Lower leg skin (tissue), 4 donors: ENCODE measurements at regions not wholly inside any gene's neighbourhood (a gene's known extent, or its start where the extent isn't known, plus 50 kb on each side); places are given as distances from the start of the nearest gene placed in this dataset.

Experiments used
- DNase-seq, 2 donors: peaks; one replicate each; pipeline ENCODE4 v3.0.0-alpha.2; 2019; ENCODE audit warnings: low spot score in 2 of 2
- H3K4me3 ChIP-seq: fragments of 200-600 bp; sonication (generic); 2 replicates; pipeline ENCODE4 v1.5.1; 2017; ENCODE audit warnings: mild to moderate bottlenecking, low read depth; ENCODE audit not compliant: poor library complexity, severe bottlenecking
- CTCF ChIP-seq, 3 donors: fragments of 450-650 bp; IDR thresholded peaks; one replicate each; pipeline ENCODE4 v1.5.1; 2016; ENCODE audit warnings: antibody characterized with exemption in 3 of 3, mild to moderate bottlenecking in 3 of 3, moderate library complexity in 2 of 3
- POLR2A ChIP-seq, 2 donors: fragments of 450-650 bp; IDR thresholded peaks; one replicate each; pipeline ENCODE4 v1.6.1; 2016 to 2017; ENCODE audit warnings: antibody characterized with exemption in 2 of 2, mild to moderate bottlenecking in 1 of 2, moderate library complexity in 1 of 2
- WGBS, 2 donors: methylation state at CpG; one replicate each; pipeline ENCODE4 v1.1.5; 2018; 5-methylcytosine and 5-hydroxymethylcytosine counted together
- intact Hi-C: fragments of 100-400 bp; cut with DNase I; formaldehyde crosslinking; loops from one replicate; pipeline ENCODE4 v1.15.0; 2023; ENCODE audit warnings: low total_unique reads

- WGBS, 2 donors: 70 to 82% methylated on average over 1 of the region's 1 CpG
- TF ChIP-seq CTCF (IDR thresholded peaks at IDR 0.05): no peak
- TF ChIP-seq POLR2A (IDR thresholded peaks at IDR 0.05): no peak
- intact Hi-C loops: no loop called here
- H3K4me3 ChIP-seq: no peak overlapping the region
- no peak for DNase-seq
Observed at GRCh38 chr4:170716868-170717267, 627.1 kb upstream of the AADAT start.

DNA sequence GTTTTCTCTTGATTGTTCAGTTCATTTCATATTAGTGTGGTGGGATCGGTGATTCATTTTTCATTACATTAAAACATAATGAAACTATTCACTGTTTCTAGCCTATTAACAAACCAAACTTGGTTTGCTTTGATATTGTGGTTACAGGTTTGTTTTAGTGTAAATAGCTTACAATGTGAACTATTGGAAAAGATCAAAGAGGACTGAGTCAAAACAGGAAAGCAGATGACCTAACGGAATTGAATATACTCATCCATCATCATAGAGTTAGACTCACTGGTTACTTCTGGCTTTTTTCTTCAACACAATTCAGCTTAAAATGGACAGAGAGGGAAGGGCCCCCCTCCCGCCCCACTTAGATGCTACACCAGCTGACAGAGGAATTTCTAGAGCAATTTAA is 616.2 kb upstream of the AADAT start:
- WGBS, 2 donors: 79 to 90% methylated on average over 3 of the region's 3 CpGs
- DNase-seq: no peak
- H3K4me3 ChIP-seq: no peak overlapping the region
- intact Hi-C loops: no loop called here
- TF ChIP-seq CTCF (IDR thresholded peaks at IDR 0.05) (no peak), POLR2A (IDR thresholded peaks at IDR 0.05) (no peak)

- H3K4me3 ChIP-seq: no peak overlapping the region
- 94 to 96% methylated on average over 5 of the region's 5 CpGs for WGBS, 2 donors
- intact Hi-C loops: no loop called here
- TF ChIP-seq CTCF (IDR thresholded peaks at IDR 0.05) (no peak), POLR2A (IDR thresholded peaks at IDR 0.05) (no peak)
- DNase-seq: no peak
Observed at GRCh38 chr4:170700064-170700463, 610.3 kb upstream of the AADAT start.

GRCh38 chr4:170698334-170698733 is 608.6 kb upstream of the AADAT start:
- intact Hi-C loops: no loop called here
- no peak overlapping the region for H3K4me3 ChIP-seq
- no peak for DNase-seq
- WGBS, 2 donors: 26 to 27% methylated on average over 1 of the region's 1 CpG
- TF ChIP-seq POLR2A (IDR thresholded peaks at IDR 0.05): no peak
- TF ChIP-seq CTCF (IDR thresholded peaks at IDR 0.05): no peak

DNA sequence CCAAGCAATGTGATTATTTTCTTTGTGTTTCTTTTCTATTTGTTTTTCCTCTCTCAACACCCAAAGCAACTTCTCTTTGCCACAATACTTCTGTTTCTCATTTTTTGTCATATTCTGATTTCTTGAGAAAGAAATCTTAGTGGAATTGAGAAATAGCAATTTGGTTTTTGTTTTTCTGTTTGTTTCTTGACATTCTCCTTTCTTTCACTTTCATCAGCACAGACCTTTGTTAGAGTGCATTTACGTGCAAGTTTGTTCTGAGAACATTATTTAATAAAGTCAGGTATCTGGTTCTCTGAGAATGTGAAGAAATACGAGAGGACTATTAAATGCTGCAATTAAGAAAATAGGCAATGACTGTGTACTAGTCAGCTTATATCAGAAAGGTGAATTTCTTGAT is 608.1 kb upstream of the AADAT start:
- intact Hi-C loops: no loop called here
- TF ChIP-seq POLR2A (IDR thresholded peaks at IDR 0.05): no peak
- no peak overlapping the region for H3K4me3 ChIP-seq
- WGBS, 2 donors: 77 to 79% methylated on average over 2 of the region's 2 CpGs
- no peak for DNase-seq

DNA sequence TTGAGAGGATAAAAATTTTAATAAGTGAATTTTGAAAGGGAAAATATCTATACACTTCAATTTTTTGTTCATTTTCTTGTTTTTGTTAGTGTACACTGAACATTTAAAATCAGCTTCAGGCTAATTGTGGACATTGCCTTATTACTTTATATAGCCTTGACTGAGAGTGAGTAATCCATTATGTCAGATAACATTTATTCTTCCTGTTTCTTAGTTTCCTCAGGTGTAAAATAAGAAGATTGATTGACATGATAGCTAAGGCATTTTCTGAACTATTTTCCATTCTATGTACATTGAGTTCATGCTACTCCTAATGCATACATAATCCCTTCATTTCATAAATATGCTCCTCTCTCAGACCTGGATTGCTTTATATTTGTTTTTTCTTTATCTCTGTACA is 607.3 kb upstream of the AADAT start:
- TF ChIP-seq POLR2A (IDR thresholded peaks at IDR 0.05): no peak
- TF ChIP-seq CTCF (IDR thresholded peaks at IDR 0.05): no peak
- no peak overlapping the region for H3K4me3 ChIP-seq
- no peak for DNase-seq
- intact Hi-C loops: no loop called here
